ENCODE measurements at regions not wholly inside any gene's neighbourhood (a gene's known extent, or its start where the extent isn't known, plus 50 kb on each side); places are given as distances from the start of the nearest gene placed in this dataset.

- WGBS (ENCODE audit: insufficient coverage) = 77% methylated on average over 7 of the region's 9 CpGs
- Histone ChIP-seq H3K9me3 (ENCODE audit: control insufficient read depth, insufficient read depth, low read length) (no peaks in the 10 kb centered on the region), H3K27ac (ENCODE audit: low read depth, low read length) (no peak overlapping the region), H3K36me3 (ENCODE audit: control insufficient read depth, insufficient read depth, low read length) (no peaks in the 10 kb centered on the region), H3K4me3 (ENCODE audit: low read depth, low read length) (no peak overlapping the region), H3K4me1 (ENCODE audit: control insufficient read depth, insufficient read depth, low read length) (no peaks in the 10 kb centered on the region), H3K27me3 (ENCODE audit: control insufficient read depth, insufficient read depth, low read length) (no peaks in the 10 kb centered on the region)
- DNase-seq (ENCODE audit: low read depth in 4 of 6, low spot score in 6 of 6) = no peak
Observed at GRCh38 chr6:9943026-9943425, 471.8 kb downstream of the TFAP2A start.

- no peaks in the 10 kb centered on the region for H3K27me3 ChIP-seq (ENCODE audit: control insufficient read depth, insufficient read depth, low read length)
- no peak overlapping the region for H3K4me3 ChIP-seq (ENCODE audit: low read depth, low read length)
- H3K27ac ChIP-seq (ENCODE audit: low read depth, low read length) = no peak overlapping the region
- DNase-seq (ENCODE audit: low read depth in 4 of 6, low spot score in 6 of 6) = no peak
- 97% methylated on average over 26 of the region's 26 CpGs for WGBS (ENCODE audit: insufficient coverage)
- no peaks in the 10 kb centered on the region for H3K9me3 ChIP-seq (ENCODE audit: control insufficient read depth, insufficient read depth, low read length)
- H3K4me1 ChIP-seq (ENCODE audit: control insufficient read depth, insufficient read depth, low read length) = no peaks in the 10 kb centered on the region
- no peaks in the 10 kb centered on the region for H3K36me3 ChIP-seq (ENCODE audit: control insufficient read depth, insufficient read depth, low read length)
Observed at GRCh38 chr6:9942131-9942530, 472.7 kb downstream of the TFAP2A start.

DNA sequence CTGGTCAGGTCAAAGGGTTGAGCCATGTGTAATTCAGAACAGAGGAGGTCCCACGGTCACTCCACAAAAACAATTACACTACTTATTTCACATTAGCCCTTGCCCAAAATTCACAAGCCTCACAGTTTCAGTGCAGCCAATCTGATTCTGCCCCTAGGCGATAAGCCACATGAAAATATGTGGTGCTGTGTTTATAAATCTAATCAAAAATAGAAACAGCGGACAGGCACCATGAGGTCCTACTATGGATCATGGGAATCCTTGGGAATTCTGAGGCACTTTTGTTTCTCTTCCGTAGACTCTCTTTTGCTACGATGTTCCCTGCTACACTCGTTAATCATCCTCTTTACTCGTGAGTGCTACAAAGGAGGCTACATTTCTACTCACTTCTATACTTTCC lies 476.1 kb downstream of the TFAP2A start:
- H3K4me1 ChIP-seq (ENCODE audit: control insufficient read depth, insufficient read depth, low read length) = peaks cover 3% of the 10 kb centered on the region
- no peak overlapping the region for H3K4me3 ChIP-seq (ENCODE audit: low read depth, low read length)
- no peaks in the 10 kb centered on the region for H3K27me3 ChIP-seq (ENCODE audit: control insufficient read depth, insufficient read depth, low read length)
- no peaks in the 10 kb centered on the region for H3K36me3 ChIP-seq (ENCODE audit: control insufficient read depth, insufficient read depth, low read length)
- DNase-seq (ENCODE audit: low read depth in 4 of 6, low spot score in 6 of 6) = no peak
- H3K27ac ChIP-seq (ENCODE audit: low read depth, low read length) = no peak overlapping the region
- no peaks in the 10 kb centered on the region for H3K9me3 ChIP-seq (ENCODE audit: control insufficient read depth, insufficient read depth, low read length)
- WGBS (ENCODE audit: insufficient coverage) = no CpG with 5 or more reads among the region's 7 CpGs

DNA sequence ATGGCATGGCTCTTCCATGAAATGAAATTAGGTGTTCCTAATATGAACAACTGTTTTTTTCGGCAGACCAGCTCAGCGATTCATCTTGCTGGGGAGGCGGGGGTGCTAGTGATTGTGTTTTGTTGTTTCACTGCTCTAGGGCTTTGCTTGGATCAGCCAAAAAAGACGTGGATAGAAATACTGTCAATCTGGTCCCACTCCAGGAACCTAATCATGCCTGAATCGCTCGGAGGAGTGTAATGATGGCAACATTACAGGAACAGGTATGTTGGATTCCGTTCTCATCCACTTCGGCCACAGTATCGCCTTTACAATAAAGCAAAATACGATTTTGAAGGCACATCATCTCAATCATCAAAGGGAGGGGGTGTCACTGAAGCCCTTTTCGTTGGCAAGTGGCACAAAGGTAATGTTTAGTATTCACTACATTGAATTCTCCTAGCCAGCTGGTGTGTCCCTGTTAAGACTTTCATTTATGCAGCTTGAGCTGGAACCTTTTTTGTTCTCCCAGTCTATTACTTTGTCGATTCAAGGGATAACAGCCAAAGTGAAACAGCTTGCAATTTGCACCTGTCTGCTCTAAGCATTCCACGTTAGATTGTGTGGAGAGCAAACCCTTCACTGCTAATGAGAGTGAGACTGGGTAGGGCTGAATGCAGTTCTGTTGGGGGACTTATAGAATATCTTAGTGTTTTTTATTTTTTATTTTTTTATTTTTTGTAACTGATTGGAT lies 477.7 kb downstream of the TFAP2A start:
- Histone ChIP-seq H3K36me3 (ENCODE audit: control insufficient read depth, insufficient read depth, low read length) (no peaks in the 10 kb centered on the region), H3K27ac (ENCODE audit: low read depth, low read length) (no peak overlapping the region)
- WGBS (ENCODE audit: insufficient coverage) = 80% methylated on average over 3 of the region's 13 CpGs

DNA sequence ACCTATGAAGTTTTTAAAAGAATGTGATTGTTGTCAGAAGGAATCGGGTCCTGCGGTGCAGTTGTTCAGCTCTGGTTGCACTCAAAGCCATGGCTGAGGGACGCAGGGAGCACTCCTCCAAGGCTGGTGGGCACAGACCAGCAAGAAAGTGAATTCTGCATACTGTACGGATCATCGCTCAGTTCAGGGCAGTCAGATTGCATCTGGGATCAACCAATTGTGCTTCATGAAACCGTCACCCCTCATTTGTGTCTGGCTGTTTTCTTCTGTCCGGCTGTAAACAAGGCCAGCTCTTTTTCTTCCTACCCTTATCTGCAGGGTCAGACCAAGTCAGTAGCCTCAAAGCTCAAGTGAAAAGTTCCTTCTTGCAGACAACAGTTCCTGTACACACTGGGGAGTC lies 478.3 kb downstream of the TFAP2A start:
- 60% methylated on average over 7 of the region's 7 CpGs for WGBS (ENCODE audit: insufficient coverage)
- peaks cover 3% of the 10 kb centered on the region for H3K4me1 ChIP-seq (ENCODE audit: control insufficient read depth, insufficient read depth, low read length)

More for the DNA sequence above, 477.7 kb downstream of the TFAP2A start:
- no peaks in the 10 kb centered on the region for H3K9me3 ChIP-seq (ENCODE audit: control insufficient read depth, insufficient read depth, low read length)
- H3K4me3 ChIP-seq (ENCODE audit: low read depth, low read length) = no peak overlapping the region
- H3K4me1 ChIP-seq (ENCODE audit: control insufficient read depth, insufficient read depth, low read length) = peaks cover 3% of the 10 kb centered on the region
- no peaks in the 10 kb centered on the region for H3K27me3 ChIP-seq (ENCODE audit: control insufficient read depth, insufficient read depth, low read length)
- DNase-seq (ENCODE audit: low read depth in 4 of 6, low spot score in 6 of 6) = peak in 2 of 6 donors; percentile 72 to 81

GRCh38 chr6:9933677-9934076 lies 481.2 kb downstream of the TFAP2A start:
- no peak for DNase-seq (ENCODE audit: low read depth in 4 of 6, low spot score in 6 of 6)
- no peaks in the 10 kb centered on the region for H3K9me3 ChIP-seq (ENCODE audit: control insufficient read depth, insufficient read depth, low read length)
- no peak overlapping the region for H3K27ac ChIP-seq (ENCODE audit: low read depth, low read length)
- no peaks in the 10 kb centered on the region for H3K27me3 ChIP-seq (ENCODE audit: control insufficient read depth, insufficient read depth, low read length)
- H3K4me1 ChIP-seq (ENCODE audit: control insufficient read depth, insufficient read depth, low read length) = peaks cover 3% of the 10 kb centered on the region
- WGBS (ENCODE audit: insufficient coverage) = no CpG with 5 or more reads among the region's 2 CpGs
- H3K4me3 ChIP-seq (ENCODE audit: low read depth, low read length) = no peak overlapping the region
- no peaks in the 10 kb centered on the region for H3K36me3 ChIP-seq (ENCODE audit: control insufficient read depth, insufficient read depth, low read length)

More for the DNA sequence above, 478.3 kb downstream of the TFAP2A start:
- H3K27me3 ChIP-seq (ENCODE audit: control insufficient read depth, insufficient read depth, low read length) = no peaks in the 10 kb centered on the region
- peak in 1 of 6 donors; percentile 6 for DNase-seq (ENCODE audit: low read depth in 4 of 6, low spot score in 6 of 6)
- H3K36me3 ChIP-seq (ENCODE audit: control insufficient read depth, insufficient read depth, low read length) = no peaks in the 10 kb centered on the region
- H3K27ac ChIP-seq (ENCODE audit: low read depth, low read length) = no peak overlapping the region
- no peak overlapping the region for H3K4me3 ChIP-seq (ENCODE audit: low read depth, low read length)
- no peaks in the 10 kb centered on the region for H3K9me3 ChIP-seq (ENCODE audit: control insufficient read depth, insufficient read depth, low read length)

DNA sequence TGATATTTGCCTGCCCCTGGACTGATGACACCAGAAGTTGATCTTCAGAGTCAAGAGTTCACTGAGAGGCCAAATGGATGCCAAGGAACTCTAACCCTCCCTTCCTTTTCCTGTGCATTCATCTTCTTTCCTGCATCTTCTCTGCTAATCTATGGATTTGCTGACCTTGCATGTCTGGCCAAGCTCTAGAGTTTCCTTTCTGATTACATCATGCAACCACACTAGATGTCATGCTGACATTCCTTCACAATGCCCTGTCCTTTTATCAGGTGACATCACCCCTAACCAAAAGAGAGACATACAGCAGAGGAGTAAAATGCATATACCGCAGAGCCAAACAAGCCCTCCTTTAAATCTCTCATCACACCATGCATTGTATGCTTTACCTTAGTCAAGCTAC lies 487.6 kb downstream of the TFAP2A start:
- H3K36me3 ChIP-seq (ENCODE audit: control insufficient read depth, insufficient read depth, low read length) = no peaks in the 10 kb centered on the region
- H3K27me3 ChIP-seq (ENCODE audit: control insufficient read depth, insufficient read depth, low read length) = no peaks in the 10 kb centered on the region
- no peak for DNase-seq (ENCODE audit: low read depth in 4 of 6, low spot score in 6 of 6)
- no peaks in the 10 kb centered on the region for H3K9me3 ChIP-seq (ENCODE audit: control insufficient read depth, insufficient read depth, low read length)
- H3K4me3 ChIP-seq (ENCODE audit: low read depth, low read length) = no peak overlapping the region
- H3K4me1 ChIP-seq (ENCODE audit: control insufficient read depth, insufficient read depth, low read length) = no peaks in the 10 kb centered on the region
- WGBS (ENCODE audit: insufficient coverage) = no CpG with 5 or more reads among the region's 1 CpG
- no peak overlapping the region for H3K27ac ChIP-seq (ENCODE audit: low read depth, low read length)

GRCh38 chr6:9924971-9925370 lies 489.9 kb downstream of the TFAP2A start:
- DNase-seq (ENCODE audit: low read depth in 4 of 6, low spot score in 6 of 6) = no peak
- H3K4me3 ChIP-seq (ENCODE audit: low read depth, low read length) = no peak overlapping the region
- H3K27me3 ChIP-seq (ENCODE audit: control insufficient read depth, insufficient read depth, low read length) = no peaks in the 10 kb centered on the region
- H3K36me3 ChIP-seq (ENCODE audit: control insufficient read depth, insufficient read depth, low read length) = no peaks in the 10 kb centered on the region
- no peaks in the 10 kb centered on the region for H3K4me1 ChIP-seq (ENCODE audit: control insufficient read depth, insufficient read depth, low read length)
- H3K27ac ChIP-seq (ENCODE audit: low read depth, low read length) = no peak overlapping the region
- 60% methylated on average over 1 of the region's 7 CpGs for WGBS (ENCODE audit: insufficient coverage)
- H3K9me3 ChIP-seq (ENCODE audit: control insufficient read depth, insufficient read depth, low read length) = no peaks in the 10 kb centered on the region

- no peaks in the 10 kb centered on the region for H3K27me3 ChIP-seq (ENCODE audit: control insufficient read depth, insufficient read depth, low read length)
- H3K36me3 ChIP-seq (ENCODE audit: control insufficient read depth, insufficient read depth, low read length) = no peaks in the 10 kb centered on the region
- WGBS (ENCODE audit: insufficient coverage) = no CpG with 5 or more reads among the region's 3 CpGs
- H3K27ac ChIP-seq (ENCODE audit: low read depth, low read length) = no peak overlapping the region
- no peak for DNase-seq (ENCODE audit: low read depth in 4 of 6, low spot score in 6 of 6)
- no peak overlapping the region for H3K4me3 ChIP-seq (ENCODE audit: low read depth, low read length)
- no peaks in the 10 kb centered on the region for H3K4me1 ChIP-seq (ENCODE audit: control insufficient read depth, insufficient read depth, low read length)
- no peaks in the 10 kb centered on the region for H3K9me3 ChIP-seq (ENCODE audit: control insufficient read depth, insufficient read depth, low read length)
Observed at GRCh38 chr6:9921366-9921765, 493.5 kb downstream of the TFAP2A start.

DNA sequence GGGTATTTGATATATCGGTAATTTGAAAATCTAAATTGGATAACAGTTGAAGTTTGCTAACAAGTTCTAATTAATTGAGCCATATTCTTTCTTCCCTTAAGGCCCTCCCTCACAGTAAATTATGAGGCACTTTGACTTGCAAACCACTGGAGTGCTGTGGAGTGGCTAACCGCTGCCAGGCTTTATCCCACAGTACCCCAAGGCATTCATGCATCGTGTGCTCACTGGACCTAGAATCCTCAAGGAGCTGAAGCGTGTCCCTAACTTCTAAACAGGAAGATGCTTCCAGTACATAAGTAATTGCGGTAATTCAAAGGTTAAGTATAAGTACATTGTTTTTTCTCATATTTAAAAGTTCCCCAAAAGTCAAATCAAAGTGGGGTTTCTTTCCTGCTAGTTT lies 499.9 kb downstream of the TFAP2A start:
- WGBS (ENCODE audit: insufficient coverage) = no CpG with 5 or more reads among the region's 5 CpGs
- Histone ChIP-seq H3K4me1 (ENCODE audit: control insufficient read depth, insufficient read depth, low read length) (no peaks in the 10 kb centered on the region), H3K36me3 (ENCODE audit: control insufficient read depth, insufficient read depth, low read length) (no peaks in the 10 kb centered on the region), H3K4me3 (ENCODE audit: low read depth, low read length) (no peak overlapping the region), H3K27ac (ENCODE audit: low read depth, low read length) (no peak overlapping the region), H3K27me3 (ENCODE audit: control insufficient read depth, insufficient read depth, low read length) (no peaks in the 10 kb centered on the region), H3K9me3 (ENCODE audit: control insufficient read depth, insufficient read depth, low read length) (no peaks in the 10 kb centered on the region)
- no peak for DNase-seq (ENCODE audit: low read depth in 4 of 6, low spot score in 6 of 6)

Data from spinal cord (tissue), 9 donors.